Activated CD8-positive, alpha-beta memory T cell treated with anti-CD3 and anti-CD28 coated beads, Interleukin-2, amount 50 U/mL, for 48 hours (primary cell): ENCODE measurements at regions not wholly inside any gene's neighbourhood (a gene's known extent, or its start where the extent isn't known, plus 50 kb on each side); places are given as distances from the start of the nearest gene placed in this dataset.

Source experiments
- DNase-seq: peaks from one replicate; pipeline ENCODE4 v3.0.0-alpha.2; 2020

- no peak for DNase-seq
Measured at GRCh38 chr9:90296539-90296938, 346.1 kb downstream of the DIRAS2 start.

GRCh38 chr9:90299968-90300367 lies 342.7 kb downstream of the DIRAS2 start:
- no peak for DNase-seq

GRCh38 chr9:90300611-90301276 lies 341.9 kb downstream of the DIRAS2 start:
- DNase-seq = no peak

DNA sequence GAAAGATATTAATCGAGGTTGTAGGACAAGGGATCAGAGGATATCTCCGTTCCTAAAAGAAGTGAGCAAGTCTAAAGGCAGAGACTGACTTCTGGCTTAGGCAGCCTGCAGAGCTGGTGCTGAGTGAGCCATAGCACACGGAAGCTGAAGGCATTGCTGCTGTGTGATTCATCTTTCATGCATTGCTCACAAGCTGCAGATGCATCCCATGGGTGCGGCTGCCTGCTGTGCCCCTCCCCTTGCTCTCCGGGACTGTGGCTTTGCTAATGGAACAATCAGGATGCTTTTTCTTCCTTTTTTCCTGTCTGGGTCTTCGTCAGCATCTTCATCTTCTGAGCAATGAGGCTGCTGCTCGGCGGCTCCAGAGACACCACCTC lies 341.4 kb downstream of the DIRAS2 start:
- no peak for DNase-seq

- DNase-seq = no peak
Measured at GRCh38 chr9:90303655-90304054, 339.0 kb downstream of the DIRAS2 start.

DNA sequence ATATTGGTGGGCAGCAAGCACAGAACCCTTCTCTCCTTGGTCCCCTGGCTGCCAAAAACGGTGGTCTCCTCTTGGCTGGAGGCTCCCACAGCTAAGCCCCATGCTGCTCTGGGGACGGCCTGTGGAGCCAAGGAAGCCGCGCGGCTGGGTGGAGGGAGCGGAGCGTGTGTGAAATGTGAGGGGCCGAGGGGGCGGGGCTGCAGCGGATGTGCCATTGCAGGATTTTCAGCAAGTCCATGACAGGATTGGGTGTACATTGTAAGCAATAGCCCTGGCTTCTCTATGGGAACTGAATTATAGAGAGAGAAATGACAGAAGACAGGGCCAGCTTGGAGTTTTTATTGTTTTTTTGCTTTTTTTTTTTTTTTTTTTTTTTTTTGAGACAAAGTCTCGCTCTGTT lies 336.5 kb downstream of the DIRAS2 start:
- no peak for DNase-seq

DNA sequence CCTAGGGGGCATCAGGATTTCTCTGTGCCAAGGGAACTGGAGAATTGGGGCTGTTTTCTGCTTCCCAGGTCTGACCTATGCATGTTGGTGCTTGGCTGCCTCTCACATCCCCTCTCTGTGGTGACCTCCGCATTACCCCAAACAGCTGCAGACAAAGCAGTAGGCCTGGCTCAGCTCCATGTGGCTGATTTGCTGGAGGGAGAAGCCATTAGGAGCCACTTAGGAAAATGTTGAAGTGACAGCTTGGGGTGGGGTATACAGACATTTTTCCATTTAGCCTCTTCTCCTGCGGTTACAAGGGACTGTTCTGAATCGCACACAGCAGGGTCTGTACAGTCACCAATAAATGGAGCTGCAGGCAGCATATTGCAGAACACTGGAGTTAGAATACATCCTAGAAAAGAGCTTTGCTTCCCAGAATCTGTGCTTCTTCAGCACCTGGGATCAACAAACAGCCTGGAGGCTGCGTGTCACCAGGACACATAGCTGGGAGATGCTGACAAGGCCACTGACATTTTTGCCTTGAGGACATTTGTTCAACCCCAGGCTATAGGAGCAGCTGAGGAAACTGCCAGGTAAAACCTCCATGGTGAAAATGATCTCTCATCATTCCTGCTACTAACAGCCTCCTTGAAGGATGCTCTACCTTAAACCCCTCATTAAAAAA lies 335.3 kb downstream of the DIRAS2 start:
- DNase-seq = no peak

GRCh38 chr9:90307891-90308290 lies 334.7 kb downstream of the DIRAS2 start:
- no peak for DNase-seq

DNA sequence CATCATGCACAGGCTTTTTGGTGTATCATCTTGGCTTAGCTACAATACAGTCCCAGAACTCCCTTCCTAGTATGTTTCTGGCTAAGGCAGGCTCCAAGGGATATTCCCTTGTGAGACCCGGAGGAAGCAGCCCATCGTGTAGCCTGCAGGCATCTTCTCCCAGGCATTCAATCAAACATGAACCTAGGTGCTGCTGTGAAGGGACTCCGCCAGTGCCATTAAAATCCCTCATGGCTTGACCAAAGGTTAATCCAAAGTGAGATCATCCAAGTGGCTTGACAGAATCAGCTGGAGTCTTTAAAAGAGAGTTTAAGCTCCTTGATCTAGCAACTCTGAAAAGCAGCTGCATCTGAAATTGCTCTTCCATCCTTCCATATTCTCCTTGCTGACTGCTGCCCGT lies 333.9 kb downstream of the DIRAS2 start:
- DNase-seq = no peak

GRCh38 chr9:90309809-90310520 lies 332.7 kb downstream of the DIRAS2 start:
- DNase-seq = no peak

DNA sequence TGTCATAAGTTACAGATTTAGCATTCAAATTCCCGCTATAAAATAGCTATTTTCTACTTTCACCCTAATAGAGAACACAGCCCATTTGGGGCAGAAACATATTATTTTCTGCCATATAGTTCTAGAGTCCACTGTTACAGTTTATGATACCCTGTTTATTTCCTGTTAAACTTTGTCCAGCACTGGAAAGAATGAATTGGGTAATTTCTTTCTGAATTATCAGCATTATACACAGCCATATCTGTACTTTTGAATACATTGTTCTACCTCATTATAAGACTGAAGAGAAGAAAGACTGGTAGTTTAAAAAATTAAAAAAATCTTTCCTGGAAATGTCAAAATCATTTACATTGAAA lies 332.1 kb downstream of the DIRAS2 start:
- no peak for DNase-seq

DNA sequence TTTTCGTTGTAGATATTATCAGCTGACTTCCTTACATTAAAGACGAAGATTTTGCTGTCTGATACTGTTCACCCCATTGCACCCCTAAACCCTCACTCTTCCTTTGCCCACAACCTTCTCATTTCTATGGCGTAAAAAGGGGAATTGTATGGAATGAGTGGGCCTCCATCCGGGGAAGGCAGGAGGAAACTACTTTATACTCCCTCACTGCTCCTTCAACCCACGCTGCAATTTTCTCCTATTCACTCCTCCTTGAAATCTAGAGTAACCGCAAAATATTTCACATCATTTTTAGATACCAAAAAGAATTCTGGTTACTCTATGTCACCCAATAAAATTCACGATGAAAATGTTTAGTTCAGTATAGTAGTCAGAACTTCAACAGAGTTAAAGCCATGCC lies 330.8 kb downstream of the DIRAS2 start:
- DNase-seq = no peak

GRCh38 chr9:90322296-90322695 lies 320.3 kb downstream of the DIRAS2 start:
- DNase-seq = no peak

- DNase-seq = no peak
Measured at GRCh38 chr9:90325913-90326653, 316.5 kb downstream of the DIRAS2 start.

GRCh38 chr9:90330231-90330630 lies 312.4 kb downstream of the DIRAS2 start:
- DNase-seq = no peak

DNA sequence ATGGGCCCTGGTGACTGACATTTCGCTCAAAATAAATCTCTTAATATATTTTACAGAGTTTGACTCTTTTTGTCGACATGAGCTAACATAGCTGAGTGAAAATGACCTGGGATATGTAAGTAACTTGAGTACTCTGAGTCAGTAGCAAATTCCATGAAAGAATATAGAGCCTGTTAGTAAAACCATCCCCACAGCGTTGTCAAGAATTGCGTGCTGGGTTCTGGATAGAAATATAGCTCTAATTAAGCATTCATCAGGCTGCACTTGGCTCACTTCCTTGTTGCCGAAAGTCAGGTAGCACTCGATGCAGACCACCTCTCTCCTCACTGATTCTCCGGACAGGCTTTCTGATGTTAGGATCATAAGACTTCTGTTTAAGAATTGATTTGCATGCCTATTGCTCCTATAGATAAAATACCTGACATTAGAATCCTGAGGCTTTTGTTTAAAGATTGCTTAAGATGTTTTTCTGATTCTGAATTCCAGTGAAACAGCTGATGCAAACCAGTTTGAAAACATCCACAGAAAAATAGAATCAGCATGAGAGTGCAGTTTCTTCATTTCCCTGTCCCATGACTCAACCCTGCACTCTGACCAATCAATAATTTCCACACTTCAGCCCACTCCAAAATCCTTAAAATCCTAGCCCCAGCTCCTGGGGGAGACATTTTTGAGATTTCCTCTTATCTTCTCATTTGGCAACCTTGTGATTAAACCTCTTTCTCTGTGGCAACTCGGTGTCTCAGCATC lies 310.6 kb downstream of the DIRAS2 start:
- DNase-seq = no peak

GRCh38 chr9:90333226-90333625 lies 309.4 kb downstream of the DIRAS2 start:
- no peak for DNase-seq

DNA sequence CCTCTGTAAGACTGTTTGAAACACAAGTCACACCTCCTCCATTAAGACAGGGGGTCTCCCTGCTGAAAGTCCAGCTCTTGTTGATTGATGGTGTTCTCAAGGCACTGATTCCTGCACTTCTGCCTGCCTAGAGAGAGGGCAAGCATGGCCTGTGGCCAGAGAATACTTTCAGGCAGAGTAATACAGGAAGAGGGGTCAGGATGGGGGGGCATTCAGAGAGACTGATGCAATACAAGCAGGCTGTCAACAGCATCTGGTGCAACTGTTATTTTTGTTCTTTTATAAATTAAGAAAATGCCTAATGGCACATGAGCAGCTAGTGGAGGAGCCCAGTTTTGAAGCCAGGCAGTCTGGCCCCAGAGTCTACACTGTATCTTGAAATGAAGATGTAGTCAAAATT lies 302.2 kb downstream of the DIRAS2 start:
- no peak for DNase-seq

DNA sequence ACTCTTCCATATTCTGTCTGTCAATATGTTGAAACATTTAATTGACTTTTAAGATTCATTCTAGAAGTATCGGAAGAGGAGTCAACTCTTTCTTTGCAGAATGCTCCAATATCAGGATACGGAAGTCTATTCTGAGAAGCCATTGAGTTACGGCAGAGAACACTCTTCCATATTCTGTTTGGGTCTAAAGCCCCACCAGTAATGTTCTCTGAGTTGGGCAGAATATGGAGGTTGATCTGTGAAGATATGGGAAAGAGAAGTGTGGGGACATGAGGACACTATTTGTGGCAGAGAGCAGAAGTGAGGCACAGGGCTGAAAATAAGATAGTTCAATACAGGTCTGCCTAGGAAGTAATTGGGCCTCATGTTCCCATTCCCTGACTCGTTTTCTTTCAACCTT lies 300.0 kb downstream of the DIRAS2 start:
- no peak for DNase-seq

- no peak for DNase-seq
Measured at GRCh38 chr9:90343366-90343765, 299.3 kb downstream of the DIRAS2 start.

- no peak for DNase-seq
Measured at GRCh38 chr9:90343991-90344390, 298.6 kb downstream of the DIRAS2 start.

DNA sequence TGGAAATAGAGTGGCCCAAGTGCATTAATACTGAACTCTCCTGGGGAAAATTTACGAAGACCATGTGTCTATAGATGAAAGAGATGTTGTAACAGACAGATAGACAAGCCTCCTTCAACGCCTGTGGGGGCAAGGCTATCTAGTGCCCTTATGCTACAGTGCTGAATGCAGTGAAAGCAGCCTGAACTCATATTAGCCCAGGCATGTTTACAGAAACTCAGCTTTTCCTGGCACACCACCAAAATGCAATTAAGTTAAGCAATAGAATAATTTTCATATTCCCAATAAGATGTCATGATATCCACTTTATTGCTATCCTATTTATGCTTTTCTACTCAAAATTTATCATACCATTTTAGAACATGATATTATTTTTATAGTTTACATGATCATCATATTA lies 277.0 kb downstream of the DIRAS2 start:
- no peak for DNase-seq

GRCh38 chr9:90368241-90368640 lies 274.4 kb downstream of the DIRAS2 start:
- DNase-seq = no peak
